ENCODE measurements at regions not wholly inside any gene's neighbourhood (a gene's known extent, or its start where the extent isn't known, plus 50 kb on each side); places are given as distances from the start of the nearest gene placed in this dataset.

DNA sequence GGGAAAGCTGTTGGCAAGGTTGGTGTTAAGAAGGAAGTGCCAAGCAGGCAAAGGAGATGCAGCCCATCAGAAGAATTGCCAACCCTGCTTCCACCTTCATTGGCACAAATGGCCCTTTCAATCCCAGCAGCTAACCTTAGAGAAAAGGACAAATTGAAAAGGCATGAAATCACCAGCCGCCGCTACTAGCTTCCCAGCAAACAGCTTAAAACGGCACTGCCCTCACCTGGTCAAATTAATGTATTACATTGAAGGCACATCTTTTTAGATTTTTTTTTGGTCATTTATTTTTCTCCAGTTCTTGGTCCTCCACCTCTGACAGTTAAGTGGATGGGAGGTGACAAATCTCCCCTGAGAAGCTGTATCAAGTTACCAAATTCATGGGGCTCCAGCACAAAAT lies 51.0 kb upstream of the NHSL2 start:
- TF ChIP-seq, protein P1, sequence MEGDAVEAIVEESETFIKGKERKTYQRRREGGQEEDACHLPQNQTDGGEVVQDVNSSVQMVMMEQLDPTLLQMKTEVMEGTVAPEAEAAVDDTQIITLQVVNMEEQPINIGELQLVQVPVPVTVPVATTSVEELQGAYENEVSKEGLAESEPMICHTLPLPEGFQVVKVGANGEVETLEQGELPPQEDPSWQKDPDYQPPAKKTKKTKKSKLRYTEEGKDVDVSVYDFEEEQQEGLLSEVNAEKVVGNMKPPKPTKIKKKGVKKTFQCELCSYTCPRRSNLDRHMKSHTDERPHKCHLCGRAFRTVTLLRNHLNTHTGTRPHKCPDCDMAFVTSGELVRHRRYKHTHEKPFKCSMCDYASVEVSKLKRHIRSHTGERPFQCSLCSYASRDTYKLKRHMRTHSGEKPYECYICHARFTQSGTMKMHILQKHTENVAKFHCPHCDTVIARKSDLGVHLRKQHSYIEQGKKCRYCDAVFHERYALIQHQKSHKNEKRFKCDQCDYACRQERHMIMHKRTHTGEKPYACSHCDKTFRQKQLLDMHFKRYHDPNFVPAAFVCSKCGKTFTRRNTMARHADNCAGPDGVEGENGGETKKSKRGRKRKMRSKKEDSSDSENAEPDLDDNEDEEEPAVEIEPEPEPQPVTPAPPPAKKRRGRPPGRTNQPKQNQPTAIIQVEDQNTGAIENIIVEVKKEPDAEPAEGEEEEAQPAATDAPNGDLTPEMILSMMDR (IDR thresholded peaks at IDR 0.05): peak; percentile 79
- TF ChIP-seq POLR2AphosphoS5 (IDR thresholded peaks at IDR 0.05; ENCODE audit: low read depth, low read length) (no peak), TCF7L2 (IDR thresholded peaks at IDR 0.05; ENCODE audit: low read depth, low read length) (no peak)
